Glutamatergic neuron (in vitro differentiated cells): ENCODE measurements at regions not wholly inside any gene's neighbourhood (a gene's known extent, or its start where the extent isn't known, plus 50 kb on each side); places are given as distances from the start of the nearest gene placed in this dataset.

Source experiments
- DNase-seq: peaks from one replicate; pipeline ENCODE4 v3.0.0; 2022
- H3K27ac Mint-ChIP-seq: one replicate; pipeline ENCODE4 v1.8.0; 2020; ENCODE audit warnings: mild to moderate bottlenecking, mixed read lengths, inconsistent platforms; ENCODE audit not compliant: unreplicated experiment
- H3K27me3 Mint-ChIP-seq: one replicate; pipeline ENCODE4 v1.8.0; 2020; ENCODE audit warnings: mild to moderate bottlenecking, moderate library complexity, mixed read lengths, inconsistent platforms; ENCODE audit not compliant: unreplicated experiment
- H3K36me3 Mint-ChIP-seq: one replicate; pipeline ENCODE4 v1.8.0; 2020; ENCODE audit warnings: mild to moderate bottlenecking, mixed read lengths, inconsistent platforms; ENCODE audit not compliant: unreplicated experiment
- H3K4me1 Mint-ChIP-seq: one replicate; pipeline ENCODE4 v1.8.0; 2020; ENCODE audit warnings: mild to moderate bottlenecking, low read depth, mixed read lengths, inconsistent platforms; ENCODE audit not compliant: unreplicated experiment
- H3K4me3 Mint-ChIP-seq: one replicate; pipeline ENCODE4 v1.8.0; 2020; ENCODE audit warnings: mild to moderate bottlenecking, mixed read lengths, inconsistent platforms; ENCODE audit not compliant: unreplicated experiment
- H3K9me3 Mint-ChIP-seq: one replicate; pipeline ENCODE4 v1.8.0; 2020; ENCODE audit warnings: mild to moderate bottlenecking, moderate library complexity, mixed read lengths, inconsistent platforms; ENCODE audit not compliant: unreplicated experiment
- TF ChIP-seq, protein P1 (sequence below): fragments of 200-600 bp; sonication (generic); IDR thresholded peaks from one replicate; pipeline ENCODE4 v1.5.0; 2021; ENCODE audit not compliant: partially characterized antibody, unreplicated experiment

GRCh38 chr1:187876775-187877174, 1048.0 kb downstream of the PLA2G4A start:
- Mint-ChIP-seq H3K27me3 (no peaks in the 10 kb centered on the region), H3K4me3 (no peak overlapping the region), H3K9me3 (peaks cover 1% of the 10 kb centered on the region), H3K36me3 (no peaks in the 10 kb centered on the region), H3K27ac (no peak overlapping the region), H3K4me1 (peaks cover 19% of the 10 kb centered on the region)
- TF ChIP-seq, protein P1, sequence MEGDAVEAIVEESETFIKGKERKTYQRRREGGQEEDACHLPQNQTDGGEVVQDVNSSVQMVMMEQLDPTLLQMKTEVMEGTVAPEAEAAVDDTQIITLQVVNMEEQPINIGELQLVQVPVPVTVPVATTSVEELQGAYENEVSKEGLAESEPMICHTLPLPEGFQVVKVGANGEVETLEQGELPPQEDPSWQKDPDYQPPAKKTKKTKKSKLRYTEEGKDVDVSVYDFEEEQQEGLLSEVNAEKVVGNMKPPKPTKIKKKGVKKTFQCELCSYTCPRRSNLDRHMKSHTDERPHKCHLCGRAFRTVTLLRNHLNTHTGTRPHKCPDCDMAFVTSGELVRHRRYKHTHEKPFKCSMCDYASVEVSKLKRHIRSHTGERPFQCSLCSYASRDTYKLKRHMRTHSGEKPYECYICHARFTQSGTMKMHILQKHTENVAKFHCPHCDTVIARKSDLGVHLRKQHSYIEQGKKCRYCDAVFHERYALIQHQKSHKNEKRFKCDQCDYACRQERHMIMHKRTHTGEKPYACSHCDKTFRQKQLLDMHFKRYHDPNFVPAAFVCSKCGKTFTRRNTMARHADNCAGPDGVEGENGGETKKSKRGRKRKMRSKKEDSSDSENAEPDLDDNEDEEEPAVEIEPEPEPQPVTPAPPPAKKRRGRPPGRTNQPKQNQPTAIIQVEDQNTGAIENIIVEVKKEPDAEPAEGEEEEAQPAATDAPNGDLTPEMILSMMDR, result no peak
- DNase-seq, result no peak

DNA sequence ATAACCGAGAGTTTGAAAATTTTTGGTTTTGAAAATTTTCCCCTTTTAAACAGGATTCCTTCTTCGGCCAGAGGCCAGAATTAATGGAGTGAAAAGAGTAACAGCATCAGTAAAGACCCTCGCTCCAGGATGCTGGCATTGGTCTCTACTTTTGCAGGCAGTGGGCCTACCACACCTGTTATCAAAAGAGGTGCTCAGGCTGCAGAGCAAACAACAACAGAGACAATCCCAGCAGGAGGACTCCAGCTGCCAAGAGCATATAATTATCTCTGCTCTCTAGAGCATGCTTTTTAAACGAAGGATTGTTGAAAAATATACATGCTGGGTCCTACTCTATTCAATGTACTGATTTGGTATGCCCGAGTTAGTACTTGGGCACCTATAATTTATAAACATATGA, 1048.5 kb downstream of the PLA2G4A start:
- Mint-ChIP-seq H3K27me3 (no peaks in the 10 kb centered on the region), H3K27ac (no peak overlapping the region), H3K9me3 (no peaks in the 10 kb centered on the region), H3K4me3 (no peak overlapping the region), H3K36me3 (no peaks in the 10 kb centered on the region), H3K4me1 (peaks cover 16% of the 10 kb centered on the region)
- TF ChIP-seq, protein P1, result no peak
- DNase-seq, result no peak

GRCh38 chr1:187878883-187879282, 1050.1 kb downstream of the PLA2G4A start:
- H3K27me3 Mint-ChIP-seq, result no peaks in the 10 kb centered on the region
- no peaks in the 10 kb centered on the region for H3K9me3 Mint-ChIP-seq
- DNase-seq, result no peak
- no peak overlapping the region for H3K27ac Mint-ChIP-seq
- H3K4me1 Mint-ChIP-seq, result peaks cover 6% of the 10 kb centered on the region
- no peak overlapping the region for H3K4me3 Mint-ChIP-seq
- no peaks in the 10 kb centered on the region for H3K36me3 Mint-ChIP-seq
- TF ChIP-seq, protein P1, result no peak

DNA sequence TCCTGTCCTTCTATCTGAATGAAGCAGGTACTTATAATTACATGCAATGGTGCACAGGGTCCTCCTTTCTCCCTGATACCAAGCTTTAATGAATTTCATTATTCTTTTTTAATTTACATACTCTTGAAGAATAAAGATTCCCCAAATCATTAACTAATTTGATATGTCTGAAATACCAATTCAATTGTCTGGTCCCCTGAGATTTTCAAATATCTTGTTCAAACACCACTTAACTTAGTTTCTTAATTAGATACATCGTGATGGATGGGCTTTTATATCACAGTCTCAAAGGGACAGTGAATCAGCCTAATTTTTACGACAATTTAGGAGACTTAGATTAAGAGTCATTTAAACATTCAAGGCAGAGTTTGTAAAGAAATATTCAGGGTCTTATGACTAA, 1054.6 kb downstream of the PLA2G4A start:
- H3K9me3 Mint-ChIP-seq, result no peaks in the 10 kb centered on the region
- TF ChIP-seq, protein P1, result no peak
- H3K36me3 Mint-ChIP-seq, result no peaks in the 10 kb centered on the region
- H3K4me3 Mint-ChIP-seq, result no peak overlapping the region
- H3K4me1 Mint-ChIP-seq, result no peaks in the 10 kb centered on the region
- H3K27me3 Mint-ChIP-seq, result no peaks in the 10 kb centered on the region
- DNase-seq, result no peak
- H3K27ac Mint-ChIP-seq, result no peak overlapping the region

GRCh38 chr1:187891993-187892682, 1063.4 kb downstream of the PLA2G4A start:
- H3K27ac Mint-ChIP-seq, result peak overlapping the region; percentile 62

More at GRCh38 chr1:187891993-187892682, 1063.4 kb downstream of the PLA2G4A start:
- TF ChIP-seq, protein P1, result no peak
- Mint-ChIP-seq H3K9me3 (no peaks in the 10 kb centered on the region), H3K4me1 (peaks cover 14% of the 10 kb centered on the region), H3K36me3 (no peaks in the 10 kb centered on the region), H3K4me3 (no peak overlapping the region), H3K27me3 (no peaks in the 10 kb centered on the region)
- no peak for DNase-seq
